Pancreas (tissue), 10 donors: ENCODE measurements at regions not wholly inside any gene's neighbourhood (a gene's known extent, or its start where the extent isn't known, plus 50 kb on each side); places are given as distances from the start of the nearest gene placed in this dataset.

Experiments used
- ATAC-seq, 4 donors: fragments of 200-7000 bp; cut with Tn5 transposase; one replicate each; pipeline versions ENCODE4 v1.8.0 to v1.9.1; 2020; ENCODE audit warnings: mild to moderate bottlenecking in 4 of 4, moderate library complexity in 4 of 4
- DNase-seq, 6 donors: peaks; one replicate each; pipeline ENCODE4 v3.0.0-alpha.2; 2020
- FAIRE-seq: peaks from 2 replicates; lab custom pipeline; 2012; peaks lifted over from hg19 to GRCh38; lab: Jason Lieb, UNC
- H3K27ac ChIP-seq, 4 donors: fragments of 200-600 bp; sonication (generic); 1 replicate in 3 of 4; 2 replicates in 1 of 4; pipeline versions ENCODE4 v1.5.0 to v1.8.0; 2020
- H3K27me3 ChIP-seq, 4 donors: fragments of 200-600 bp; one replicate each; pipeline ENCODE4 v1.8.0; 2021
- H3K36me3 ChIP-seq, 3 donors: fragments of 200-600 bp; sonication (generic) in 1 of 3; one replicate each; pipeline versions ENCODE4 v1.5.0 to v1.8.0; 2020 to 2021
- H3K4me1 ChIP-seq, 3 donors: fragments of 200-600 bp; one replicate each; pipeline ENCODE4 v1.8.0; 2021
- H3K4me3 ChIP-seq, 4 donors: fragments of 200-600 bp; sonication (generic) in 2 of 4; one replicate each; pipeline versions ENCODE4 v1.5.0 to v1.8.0; 2020 to 2021
- H3K9me3 ChIP-seq, 4 donors: fragments of 200-600 bp; one replicate each; pipeline ENCODE4 v1.8.0; 2021
- WGBS, 2 donors: extraction: QIAGEN DNeasy Blood & Tissue Kit; methylation state at CpG; one replicate each; pipeline ENCODE4 v1.1.7; 2013; 5-methylcytosine and 5-hydroxymethylcytosine counted together
- intact Hi-C, 3 donors: fragments of 100-400 bp; cut with DNase I; formaldehyde crosslinking; loops; one replicate each; pipeline versions ENCODE4 v1.11.1 to v1.14.2; 2022
- TF ChIP-seq, protein P1 (sequence below), 4 donors: fragments of 200-600 bp; sonication (generic) in 3 of 4; IDR thresholded peaks; one replicate each; pipeline versions ENCODE4 v1.5.0 to v1.8.0; 2021; ENCODE audit warnings: antibody characterized with exemption in 4 of 4
- donor health status: healthy with polysubstance abuse.
- donor health status: DM: no; HTN: no; CAD: no; lungs with moderate emphysema.
- donor health status: DM: no; HTN: no; CAD: no.
- donor health status: control.
- donor health status: control.
- donor health status: Bipolar disorder and iron deficiency.
- donor health status: DM: yes; HTN: yes; CAD: no.
- donor health status: DM: no; HTN: no; CAD: no.
- donor health status: DM: no; HTN: no; CAD: no.
- donor health status: DM: yes; HTN: yes; CAD: no.

DNA sequence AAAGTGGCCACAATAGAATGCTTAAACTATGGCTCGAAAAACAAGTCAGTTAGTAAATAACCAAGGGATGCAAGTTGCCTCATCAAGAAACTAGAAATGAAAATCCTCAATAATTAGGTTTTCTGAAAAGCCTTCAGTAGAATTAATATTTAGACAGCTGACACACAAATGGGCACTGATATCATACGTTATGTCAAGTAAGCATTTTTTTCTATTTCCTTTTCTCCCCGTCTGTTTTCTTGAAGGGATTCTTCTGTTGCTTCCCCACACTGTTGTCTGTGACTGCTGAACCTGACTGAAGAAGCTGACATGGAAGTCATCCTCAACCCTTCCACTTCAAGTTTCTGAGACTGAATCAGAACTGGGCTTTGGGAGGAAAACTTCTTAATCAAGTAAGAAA is 151.8 kb upstream of the CADM2 start:
- Histone ChIP-seq H3K4me3 (no peak overlapping the region), H3K27me3 (no peaks in the 10 kb centered on the region), H3K36me3 (no peaks in the 10 kb centered on the region), H3K9me3 (no peaks in the 10 kb centered on the region), H3K27ac (no peak overlapping the region), H3K4me1 (no peaks in the 10 kb centered on the region)
- DNase-seq: no peak
- WGBS, 2 donors: 33 to 45% methylated on average over 3 of the region's 3 CpGs
- no peak for ATAC-seq
- intact Hi-C loops: no loop called here
- TF ChIP-seq, protein P1, sequence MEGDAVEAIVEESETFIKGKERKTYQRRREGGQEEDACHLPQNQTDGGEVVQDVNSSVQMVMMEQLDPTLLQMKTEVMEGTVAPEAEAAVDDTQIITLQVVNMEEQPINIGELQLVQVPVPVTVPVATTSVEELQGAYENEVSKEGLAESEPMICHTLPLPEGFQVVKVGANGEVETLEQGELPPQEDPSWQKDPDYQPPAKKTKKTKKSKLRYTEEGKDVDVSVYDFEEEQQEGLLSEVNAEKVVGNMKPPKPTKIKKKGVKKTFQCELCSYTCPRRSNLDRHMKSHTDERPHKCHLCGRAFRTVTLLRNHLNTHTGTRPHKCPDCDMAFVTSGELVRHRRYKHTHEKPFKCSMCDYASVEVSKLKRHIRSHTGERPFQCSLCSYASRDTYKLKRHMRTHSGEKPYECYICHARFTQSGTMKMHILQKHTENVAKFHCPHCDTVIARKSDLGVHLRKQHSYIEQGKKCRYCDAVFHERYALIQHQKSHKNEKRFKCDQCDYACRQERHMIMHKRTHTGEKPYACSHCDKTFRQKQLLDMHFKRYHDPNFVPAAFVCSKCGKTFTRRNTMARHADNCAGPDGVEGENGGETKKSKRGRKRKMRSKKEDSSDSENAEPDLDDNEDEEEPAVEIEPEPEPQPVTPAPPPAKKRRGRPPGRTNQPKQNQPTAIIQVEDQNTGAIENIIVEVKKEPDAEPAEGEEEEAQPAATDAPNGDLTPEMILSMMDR (IDR thresholded peaks at IDR 0.05): no peak
- FAIRE-seq: no peak

DNA sequence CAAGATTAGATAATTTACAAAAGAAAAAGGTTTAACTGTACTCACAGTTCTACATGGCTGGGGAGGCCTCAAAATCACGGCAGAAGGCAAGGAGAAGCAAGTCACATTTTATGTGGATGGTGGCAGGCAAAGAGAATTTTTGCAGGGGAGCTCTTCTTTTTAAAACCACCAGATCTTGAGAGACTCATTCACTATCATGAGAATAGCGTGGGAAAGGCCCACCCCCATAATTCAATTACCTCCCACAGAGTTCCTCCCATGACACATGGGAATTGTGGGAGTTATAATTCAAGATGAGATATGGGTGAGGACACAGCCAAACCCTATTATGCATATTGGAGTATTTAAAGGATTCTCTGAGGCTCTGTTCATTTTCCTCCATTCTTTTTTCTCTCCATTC is 138.7 kb upstream of the CADM2 start:
- TF ChIP-seq, protein P1 (IDR thresholded peaks at IDR 0.05): no peak
- H3K27me3 ChIP-seq: no peaks in the 10 kb centered on the region
- no peak overlapping the region for H3K4me3 ChIP-seq
- FAIRE-seq (no peak), ATAC-seq (no peak), DNase-seq (no peak)
- H3K27ac ChIP-seq: no peak overlapping the region
- H3K9me3 ChIP-seq: no peaks in the 10 kb centered on the region
- 50 to 53% methylated on average over 2 of the region's 2 CpGs for WGBS, 2 donors
- H3K36me3 ChIP-seq: no peaks in the 10 kb centered on the region
- no peaks in the 10 kb centered on the region for H3K4me1 ChIP-seq
- intact Hi-C loops: no loop called here

DNA sequence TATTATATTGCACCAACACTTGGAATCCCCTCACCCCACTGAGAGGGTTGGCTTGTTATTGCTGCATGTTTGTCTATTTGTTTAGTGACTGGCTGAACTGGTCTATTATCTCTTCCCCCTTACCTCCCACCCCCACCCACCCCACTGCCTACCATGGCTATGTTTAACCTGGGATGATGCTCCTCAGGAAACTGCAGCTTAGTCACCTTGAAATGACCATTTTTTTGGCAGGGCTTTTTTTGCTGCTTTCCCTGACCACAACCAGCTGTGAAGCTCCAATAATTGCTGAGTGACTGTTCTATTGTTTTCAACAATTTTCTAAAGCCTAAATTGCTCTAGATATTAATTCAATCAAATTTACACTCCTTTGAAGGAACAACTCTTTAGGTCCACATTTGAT is 137.9 kb upstream of the CADM2 start:
- TF ChIP-seq, protein P1 (IDR thresholded peaks at IDR 0.05): no peak
- Histone ChIP-seq H3K27ac (no peak overlapping the region), H3K4me1 (no peaks in the 10 kb centered on the region), H3K36me3 (no peaks in the 10 kb centered on the region), H3K4me3 (no peak overlapping the region), H3K9me3 (no peaks in the 10 kb centered on the region), H3K27me3 (no peaks in the 10 kb centered on the region)
- DNase-seq: no peak
- FAIRE-seq: no peak
- no peak for ATAC-seq
- intact Hi-C loops: no loop called here

DNA sequence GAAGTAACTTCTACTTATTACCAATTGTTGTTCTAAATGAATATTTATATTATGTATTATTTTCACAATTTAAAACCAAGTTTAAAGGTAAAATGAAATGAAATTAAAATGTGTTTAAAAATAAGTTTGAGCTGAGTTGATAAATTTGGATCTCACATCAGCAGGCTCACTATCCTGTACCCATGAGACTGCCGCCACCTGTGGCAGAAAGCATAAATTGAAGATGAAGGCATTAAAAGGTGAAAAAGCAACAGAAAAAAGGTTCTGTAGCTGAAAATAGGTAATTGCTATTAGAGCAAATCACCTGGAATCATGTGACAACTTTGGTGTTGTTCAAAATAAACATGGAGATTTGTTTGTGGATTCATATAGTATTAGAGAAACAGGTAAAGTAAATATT is 133.0 kb upstream of the CADM2 start:
- Histone ChIP-seq H3K9me3 (no peaks in the 10 kb centered on the region), H3K27ac (no peak overlapping the region), H3K36me3 (no peaks in the 10 kb centered on the region), H3K4me3 (no peak overlapping the region), H3K27me3 (no peaks in the 10 kb centered on the region), H3K4me1 (no peaks in the 10 kb centered on the region)
- no peak for DNase-seq
- FAIRE-seq: no peak
- intact Hi-C loops: no loop called here
- TF ChIP-seq, protein P1 (IDR thresholded peaks at IDR 0.05): no peak
- no peak for ATAC-seq
- WGBS, 2 donors: 80 to 95% methylated on average over 1 of the region's 1 CpG

DNA sequence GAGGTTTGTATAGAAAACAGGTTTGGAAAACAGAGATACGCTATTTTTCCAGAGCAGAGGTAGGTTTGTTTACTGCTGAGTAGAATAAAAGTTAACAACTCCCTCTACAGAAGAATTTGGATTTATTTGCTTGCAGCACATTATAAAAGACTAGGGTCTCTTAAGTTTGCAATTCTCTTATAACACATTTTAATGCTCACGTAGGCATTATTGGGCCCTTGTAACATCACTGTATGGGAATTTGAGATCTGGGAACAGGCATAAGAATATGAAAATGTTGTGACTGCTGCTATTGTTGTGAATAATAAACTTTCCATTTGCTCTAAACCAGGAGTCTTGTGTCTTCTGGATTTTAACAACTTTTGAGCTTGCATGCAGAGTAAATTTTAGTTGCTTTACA is 128.3 kb upstream of the CADM2 start:
- ATAC-seq (no peak), FAIRE-seq (no peak)
- no peaks in the 10 kb centered on the region for H3K36me3 ChIP-seq

More for the DNA sequence above, 128.3 kb upstream of the CADM2 start:
- TF ChIP-seq, protein P1 (IDR thresholded peaks at IDR 0.05): no peak
- Histone ChIP-seq H3K27ac (no peak overlapping the region), H3K4me3 (no peak overlapping the region), H3K27me3 (no peaks in the 10 kb centered on the region), H3K9me3 (no peaks in the 10 kb centered on the region), H3K4me1 (no peaks in the 10 kb centered on the region)
- intact Hi-C loops: no loop called here
- 70 to 86% methylated on average over 2 of the region's 2 CpGs for WGBS, 2 donors
- DNase-seq: no peak
